ENCODE measurements at regions not wholly inside any gene's neighbourhood (a gene's known extent, or its start where the extent isn't known, plus 50 kb on each side); places are given as distances from the start of the nearest gene placed in this dataset.

- DNase-seq, result no peak
Observed at GRCh38 chr1:59008599-59009347, 224.9 kb upstream of the JUN start.

- DNase-seq, result no peak
Observed at GRCh38 chr1:59011663-59012062, 227.8 kb upstream of the JUN start.

GRCh38 chr1:59012378-59012777 is 228.5 kb upstream of the JUN start:
- DNase-seq, result no peak

- DNase-seq, result no peak
Observed at GRCh38 chr1:59013276-59013927, 229.6 kb upstream of the JUN start.

GRCh38 chr1:59013928-59014279 is 230.1 kb upstream of the JUN start:
- no peak for DNase-seq

- no peak for DNase-seq
Observed at GRCh38 chr1:59014827-59015226, 231.0 kb upstream of the JUN start.

- no peak for DNase-seq
Observed at GRCh38 chr1:59015708-59016107, 231.9 kb upstream of the JUN start.

- no peak for DNase-seq
Observed at GRCh38 chr1:59016390-59016789, 232.5 kb upstream of the JUN start.

- DNase-seq, result no peak
Observed at GRCh38 chr1:59017501-59018231, 233.8 kb upstream of the JUN start.

- peak; percentile 14 for DNase-seq
Observed at GRCh38 chr1:59018446-59018845, 234.6 kb upstream of the JUN start.

GRCh38 chr1:59018860-59019259 is 235.0 kb upstream of the JUN start:
- DNase-seq, result no peak

- peak; percentile 38 for DNase-seq
Observed at GRCh38 chr1:59020151-59020997, 236.5 kb upstream of the JUN start.

- no peak for DNase-seq
Observed at GRCh38 chr1:59022199-59022598, 238.4 kb upstream of the JUN start.

- no peak for DNase-seq
Observed at GRCh38 chr1:59022799-59023198, 239.0 kb upstream of the JUN start.

GRCh38 chr1:59025201-59025600 is 241.4 kb upstream of the JUN start:
- DNase-seq, result no peak

GRCh38 chr1:59025898-59026426 is 242.1 kb upstream of the JUN start:
- no peak for DNase-seq

GRCh38 chr1:59026472-59026948 is 242.7 kb upstream of the JUN start:
- no peak for DNase-seq

- no peak for DNase-seq
Observed at GRCh38 chr1:59027177-59027576, 243.3 kb upstream of the JUN start.

GRCh38 chr1:59028048-59028447 is 244.2 kb upstream of the JUN start:
- DNase-seq, result no peak

GRCh38 chr1:59029411-59030167 is 245.7 kb upstream of the JUN start:
- DNase-seq, result no peak

- no peak for DNase-seq
Observed at GRCh38 chr1:59032228-59032627, 248.4 kb upstream of the JUN start.

GRCh38 chr1:59033761-59034160 is 249.9 kb upstream of the JUN start:
- no peak for DNase-seq
